ENCODE measurements at regions not wholly inside any gene's neighbourhood (a gene's known extent, or its start where the extent isn't known, plus 50 kb on each side); places are given as distances from the start of the nearest gene placed in this dataset.

- no peak for TF ChIP-seq POLR2AphosphoS5 (IDR thresholded peaks at IDR 0.05)
- TF ChIP-seq CTCF (IDR thresholded peaks at IDR 0.05), result no peak
- TF ChIP-seq POLR2A (IDR thresholded peaks at IDR 0.05), result no peak
Measured at GRCh38 chr15:27635916-27636315, 463.2 kb downstream of the OCA2 start.
